Activated B cell treated with CpG ODN at 0.5 μM for 24 hours (primary cell): ENCODE measurements at regions not wholly inside any gene's neighbourhood (a gene's known extent, or its start where the extent isn't known, plus 50 kb on each side); places are given as distances from the start of the nearest gene placed in this dataset.

Experiments
- ATAC-seq: fragments of 200-7000 bp; cut with Tn5 transposase; one replicate; pipeline ENCODE4 v1.10.0; 2021; ENCODE audit warnings: low read depth, mild to moderate bottlenecking, moderate library complexity
- CTCF ChIA-PET: fragments of 350-600 bp; sonication (Branson Sonifier 250); formaldehyde crosslinking; loops from one replicate; lab custom pipeline; 2021; ENCODE audit warnings: antibody characterized with exemption; lab: Charles Lee
- POLR2A ChIA-PET: fragments of 350-600 bp; sonication (Branson Sonifier 250); formaldehyde crosslinking; loops from one replicate; lab custom pipeline; 2021; ENCODE audit warnings: antibody characterized with exemption; lab: Charles Lee
- DNase-seq: peaks from one replicate; pipeline ENCODE4 v3.0.0; 2022
- H3K27ac Mint-ChIP-seq: one replicate; pipeline ENCODE4 v1.8.0; 2020; ENCODE audit warnings: mixed read lengths
- H3K27me3 Mint-ChIP-seq: one replicate; pipeline ENCODE4 v1.8.0; 2021; ENCODE audit warnings: mixed read lengths
- H3K36me3 Mint-ChIP-seq: one replicate; pipeline ENCODE4 v1.8.0; 2021; ENCODE audit warnings: low read depth, mixed read lengths
- H3K4me1 Mint-ChIP-seq: one replicate; pipeline ENCODE4 v1.8.0; 2021; ENCODE audit warnings: mixed read lengths
- H3K4me3 Mint-ChIP-seq: one replicate; pipeline ENCODE4 v1.8.0; 2020; ENCODE audit warnings: mild to moderate bottlenecking, mixed read lengths
- H3K9me3 Mint-ChIP-seq: one replicate; pipeline ENCODE4 v1.8.0; 2020; ENCODE audit warnings: mixed read lengths
- CTCF ChIP-seq: fragments of 200-600 bp; IDR thresholded peaks from one replicate; pipeline ENCODE4 v1.8.0; 2022; ENCODE audit warnings: antibody characterized with exemption, mild to moderate bottlenecking
- intact Hi-C: fragments of 100-400 bp; cut with micrococcal nuclease; formaldehyde crosslinking; loops from one replicate; pipeline ENCODE4 v1.15.1; 2024

GRCh38 chr5:29993286-29993685 lies 1200.2 kb upstream of the CDH6 start:
- H3K36me3 Mint-ChIP-seq: no peaks in the 10 kb centered on the region
- no peak for DNase-seq
- no peak for TF ChIP-seq CTCF
- CTCF ChIA-PET: no interaction called here
- no peak overlapping the region for H3K4me3 Mint-ChIP-seq
- H3K4me1 Mint-ChIP-seq: no peaks in the 10 kb centered on the region
- no peaks in the 10 kb centered on the region for H3K27me3 Mint-ChIP-seq
- POLR2A ChIA-PET: no interaction called here
- H3K27ac Mint-ChIP-seq: no peak overlapping the region
- no peak for ATAC-seq
- peaks cover 12% of the 10 kb centered on the region for H3K9me3 Mint-ChIP-seq
- intact Hi-C loops: no loop called here

- no peaks in the 10 kb centered on the region for H3K27me3 Mint-ChIP-seq
- ATAC-seq (no peak), DNase-seq (no peak)
- H3K4me1 Mint-ChIP-seq: no peaks in the 10 kb centered on the region
- CTCF ChIA-PET: no interaction called here
- H3K27ac Mint-ChIP-seq: no peak overlapping the region
- intact Hi-C loops: no loop called here
- no peak for TF ChIP-seq CTCF
- no peaks in the 10 kb centered on the region for H3K36me3 Mint-ChIP-seq
- peaks cover 13% of the 10 kb centered on the region for H3K9me3 Mint-ChIP-seq
- POLR2A ChIA-PET: no interaction called here
- no peak overlapping the region for H3K4me3 Mint-ChIP-seq
These were observed 1201.2 kb upstream of the CDH6 start for GRCh38 chr5:29992248-29992647.

GRCh38 chr5:29990681-29991080 lies 1202.8 kb upstream of the CDH6 start:
- no peak for TF ChIP-seq CTCF
- Mint-ChIP-seq H3K9me3 (peaks cover 10% of the 10 kb centered on the region), H3K4me3 (no peak overlapping the region), H3K27me3 (no peaks in the 10 kb centered on the region), H3K36me3 (no peaks in the 10 kb centered on the region), H3K4me1 (no peaks in the 10 kb centered on the region), H3K27ac (no peak overlapping the region)
- DNase-seq (no peak), ATAC-seq (no peak)
- ChIA-PET POLR2A (no interaction called here), CTCF (no interaction called here)
- intact Hi-C loops: no loop called here

GRCh38 chr5:29984156-29984540 lies 1209.3 kb upstream of the CDH6 start:
- H3K4me1 Mint-ChIP-seq: no peaks in the 10 kb centered on the region
- ATAC-seq: no peak
- no peaks in the 10 kb centered on the region for H3K27me3 Mint-ChIP-seq
- no peak for TF ChIP-seq CTCF
- no peak overlapping the region for H3K27ac Mint-ChIP-seq
- POLR2A ChIA-PET: no interaction called here
- intact Hi-C loops: no loop called here
- no peaks in the 10 kb centered on the region for H3K36me3 Mint-ChIP-seq
- H3K4me3 Mint-ChIP-seq: no peak overlapping the region
- CTCF ChIA-PET: no interaction called here
- no peak for DNase-seq
- H3K9me3 Mint-ChIP-seq: peaks cover 6% of the 10 kb centered on the region

GRCh38 chr5:29983528-29984155 lies 1209.8 kb upstream of the CDH6 start:
- Mint-ChIP-seq H3K4me3 (no peak overlapping the region), H3K9me3 (peaks cover 6% of the 10 kb centered on the region), H3K27me3 (no peaks in the 10 kb centered on the region), H3K27ac (no peak overlapping the region), H3K4me1 (no peaks in the 10 kb centered on the region), H3K36me3 (no peaks in the 10 kb centered on the region)
- no peak for ATAC-seq
- ChIA-PET POLR2A (no interaction called here), CTCF (no interaction called here)
- TF ChIP-seq CTCF: no peak
- intact Hi-C loops: no loop called here
- DNase-seq: no peak
